ENCODE measurements at regions not wholly inside any gene's neighbourhood (a gene's known extent, or its start where the extent isn't known, plus 50 kb on each side); places are given as distances from the start of the nearest gene placed in this dataset.

GRCh38 chr10:108990441-108990840, 932.9 kb downstream of the XPNPEP1 start:
- H3K4me1 ChIP-seq (ENCODE audit: control insufficient read depth in 1 of 2, low read depth in 2 of 2) = no peaks in the 10 kb centered on the region
- H3K27me3 ChIP-seq (replicated peaks; ENCODE audit: insufficient read depth) = no peaks in the 10 kb centered on the region
- no peak for TF ChIP-seq CTCF (IDR thresholded peaks at IDR 0.05)
- DNase-seq (ENCODE audit: low spot score) = no peak
- no peaks in the 10 kb centered on the region for H3K36me3 ChIP-seq
- ATAC-seq (ENCODE audit: insufficient number of reproducible peaks, low FRiP score, low read depth) = no peak
- H3K9me3 ChIP-seq = no peaks in the 10 kb centered on the region
- H3K4me3 ChIP-seq = no peak overlapping the region
- no peak overlapping the region for H3K27ac ChIP-seq

- DNase-seq (ENCODE audit: low spot score) = no peak
- H3K9me3 ChIP-seq = no peaks in the 10 kb centered on the region
- no peak overlapping the region for H3K27ac ChIP-seq
- no peaks in the 10 kb centered on the region for H3K4me1 ChIP-seq (ENCODE audit: control insufficient read depth in 1 of 2, low read depth in 2 of 2)
- no peak overlapping the region for H3K4me3 ChIP-seq
- no peaks in the 10 kb centered on the region for H3K36me3 ChIP-seq
- no peak for TF ChIP-seq CTCF (IDR thresholded peaks at IDR 0.05)
- no peaks in the 10 kb centered on the region for H3K27me3 ChIP-seq (replicated peaks; ENCODE audit: insufficient read depth)
- ATAC-seq (ENCODE audit: insufficient number of reproducible peaks, low FRiP score, low read depth) = no peak
Measured at GRCh38 chr10:108989976-108990375, 933.3 kb downstream of the XPNPEP1 start.

- no peak for TF ChIP-seq CTCF (IDR thresholded peaks at IDR 0.05)
- Histone ChIP-seq H3K27ac (no peak overlapping the region), H3K36me3 (no peaks in the 10 kb centered on the region), H3K9me3 (no peaks in the 10 kb centered on the region), H3K27me3 (replicated peaks; ENCODE audit: insufficient read depth) (no peaks in the 10 kb centered on the region), H3K4me1 (ENCODE audit: control insufficient read depth in 1 of 2, low read depth in 2 of 2) (no peaks in the 10 kb centered on the region), H3K4me3 (no peak overlapping the region)
- DNase-seq (ENCODE audit: low spot score) = no peak
- ATAC-seq (ENCODE audit: insufficient number of reproducible peaks, low FRiP score, low read depth) = no peak
Measured at GRCh38 chr10:108982159-108982558, 941.2 kb downstream of the XPNPEP1 start.

GRCh38 chr10:108980869-108981268, 942.4 kb downstream of the XPNPEP1 start:
- ATAC-seq (ENCODE audit: insufficient number of reproducible peaks, low FRiP score, low read depth) (no peak), DNase-seq (ENCODE audit: low spot score) (no peak)
- Histone ChIP-seq H3K27ac (no peak overlapping the region), H3K9me3 (no peaks in the 10 kb centered on the region), H3K4me3 (no peak overlapping the region), H3K4me1 (ENCODE audit: control insufficient read depth in 1 of 2, low read depth in 2 of 2) (no peaks in the 10 kb centered on the region), H3K27me3 (replicated peaks; ENCODE audit: insufficient read depth) (no peaks in the 10 kb centered on the region), H3K36me3 (no peaks in the 10 kb centered on the region)
- TF ChIP-seq CTCF (IDR thresholded peaks at IDR 0.05) = no peak

- no peak for ATAC-seq (ENCODE audit: insufficient number of reproducible peaks, low FRiP score, low read depth)
- H3K4me1 ChIP-seq (ENCODE audit: control insufficient read depth in 1 of 2, low read depth in 2 of 2) = no peaks in the 10 kb centered on the region
Measured at GRCh38 chr10:108975459-108976058, 947.8 kb downstream of the XPNPEP1 start.

More at GRCh38 chr10:108975459-108976058, 947.8 kb downstream of the XPNPEP1 start:
- no peak overlapping the region for H3K27ac ChIP-seq
- no peak overlapping the region for H3K4me3 ChIP-seq
- H3K36me3 ChIP-seq = no peaks in the 10 kb centered on the region
- no peaks in the 10 kb centered on the region for H3K27me3 ChIP-seq (replicated peaks; ENCODE audit: insufficient read depth)
- no peaks in the 10 kb centered on the region for H3K9me3 ChIP-seq
- TF ChIP-seq CTCF (IDR thresholded peaks at IDR 0.05) = no peak
- no peak for DNase-seq (ENCODE audit: low spot score)
